Endothelial cell of umbilical vein (primary cell): ENCODE measurements at regions not wholly inside any gene's neighbourhood (a gene's known extent, or its start where the extent isn't known, plus 50 kb on each side); places are given as distances from the start of the nearest gene placed in this dataset.

ENCODE experiments used
- BruUV-seq: library from RNA; stranded (reverse); fragments of 400-500 nt; replicated peaks from 2 replicates; lab custom pipeline; 2021; lab: Mats Ljungman, UMichigan
- CTCF ChIA-PET: fragments of 300-600, 350-600 bp; sonication (Branson Sonifier 250); formaldehyde crosslinking; loops from one replicate; lab custom pipeline; 2021; ENCODE audit warnings: antibody characterized with exemption, inconsistent platforms; lab: Charles Lee
- POLR2A ChIA-PET: fragments of 300-600, 350-600 bp; sonication (Branson Sonifier 250); formaldehyde crosslinking; loops from one replicate; lab custom pipeline; 2021; ENCODE audit warnings: antibody characterized with exemption, inconsistent platforms; lab: Charles Lee
- DNase-seq: peaks from one replicate; pipeline ENCODE4 v3.0.0-alpha.2; 2011; ENCODE audit warnings: low read depth, low spot score
- FAIRE-seq: peaks from 2 replicates; lab custom pipeline; 2011; peaks lifted over from hg19 to GRCh38; lab: Jason Lieb, UNC
- H2AFZ ChIP-seq: 2 replicates; pipeline ENCODE4 v1.6.0; 2012; ENCODE audit warnings: low read depth, low read length, control low read depth, inconsistent platforms
- H3K27ac ChIP-seq: 2 replicates; pipeline ENCODE4 v1.5.1; 2011; ENCODE audit warnings: low read depth, mild to moderate bottlenecking, control low read depth, low read length, moderate library complexity; ENCODE audit not compliant: insufficient read depth
- H3K27me3 ChIP-seq, 2 experiments: 2 replicates each; pipeline versions ENCODE4 v1.6.0 to v1.6.1; 2011; ENCODE audit warnings: low read length in 2 of 2, mixed read lengths in 1 of 2; ENCODE audit not compliant: control insufficient read depth in 2 of 2, insufficient read depth in 2 of 2
- H3K36me3 ChIP-seq, 2 experiments: 2 replicates in 1 of 2; 3 replicates in 1 of 2; pipeline ENCODE4 v1.5.1; 2011; ENCODE audit warnings: low read length in 2 of 2, mild to moderate bottlenecking in 1 of 2, moderate library complexity in 1 of 2; ENCODE audit not compliant: control insufficient read depth in 2 of 2, insufficient read depth in 2 of 2; ENCODE audit errors: extremely low read depth in 1 of 2
- H3K4me1 ChIP-seq: 3 replicates; pipeline ENCODE4 v1.5.1; 2011; ENCODE audit warnings: mild to moderate bottlenecking, low read length; ENCODE audit not compliant: control insufficient read depth, insufficient read depth; ENCODE audit errors: extremely low read depth
- H3K4me2 ChIP-seq: 2 replicates; pipeline ENCODE4 v1.6.1; 2011; ENCODE audit warnings: low read length, control low read depth, mixed read lengths; ENCODE audit not compliant: insufficient read depth
- H3K4me3 ChIP-seq, 3 experiments: fragments of 200-600 bp in 1 of 3; sonication (generic), shearing (Covaris generic) in 1 of 3; replicated peaks in 1 of 3; 2 replicates each; pipeline ENCODE4 v1.5.1; 2011 to 2016; ENCODE audit warnings: control low read depth in 3 of 3, low read length in 3 of 3, mild to moderate bottlenecking in 2 of 3, inconsistent platforms in 1 of 3, low read depth in 1 of 3, moderate library complexity in 1 of 3; ENCODE audit not compliant: insufficient read depth in 1 of 3
- H3K79me2 ChIP-seq: 2 replicates; pipeline ENCODE4 v1.6.0; 2012; ENCODE audit warnings: low read length, inconsistent platforms; ENCODE audit not compliant: control insufficient read depth, insufficient read depth
- H3K9ac ChIP-seq: replicated peaks from 2 replicates; pipeline ENCODE3; 2011; ENCODE audit warnings: low read length, control low read depth; ENCODE audit not compliant: insufficient read depth; ENCODE audit errors: extremely low read depth
- H3K9me1 ChIP-seq: replicated peaks from 3 replicates; pipeline ENCODE4 v1.6.0; 2011; ENCODE audit warnings: mild to moderate bottlenecking, low read length; ENCODE audit not compliant: control insufficient read depth, insufficient read depth; ENCODE audit errors: extremely low read depth
- H3K9me3 ChIP-seq: replicated peaks from 2 replicates; pipeline ENCODE4 v1.5.1; 2012; ENCODE audit warnings: low read length, inconsistent platforms; ENCODE audit not compliant: control insufficient read depth, insufficient read depth
- H4K20me1 ChIP-seq: replicated peaks from 2 replicates; pipeline ENCODE3; 2011; ENCODE audit warnings: mild to moderate bottlenecking, low read length; ENCODE audit not compliant: control insufficient read depth, insufficient read depth; ENCODE audit errors: extremely low read depth
- CTCF ChIP-seq, 2 donors: IDR thresholded peaks; 1 replicate in 1 of 2; 2 replicates in 1 of 2; pipeline ENCODE4 v1.5.1; 2011; ENCODE audit warnings: low read length in 2 of 2, mild to moderate bottlenecking in 2 of 2, moderate library complexity in 2 of 2, control low read depth in 1 of 2, inconsistent platforms in 1 of 2, low read depth in 1 of 2; ENCODE audit not compliant: insufficient read depth in 1 of 2; ENCODE audit errors: extremely low read depth in 1 of 2
- FOS ChIP-seq: IDR thresholded peaks from 2 replicates; pipeline ENCODE4 v1.6.1; 2011; ENCODE audit warnings: mild to moderate bottlenecking, low read length, moderate library complexity, borderline replicate concordance; ENCODE audit not compliant: insufficient read depth
- POLR2A ChIP-seq: IDR thresholded peaks from 2 replicates; pipeline ENCODE4 v1.6.1; 2012; ENCODE audit warnings: low read depth, mild to moderate bottlenecking, control low read depth, low read length
- dilution Hi-C: fragments of 300-500 bp; cut with MboI; formaldehyde crosslinking; loops from one replicate; pipeline ENCODE4 v1.15.0; 2019; ENCODE audit warnings: low sequenced_read_pairs; ENCODE audit not compliant: extremely low pct_ligation_motif_present
- intact Hi-C: fragments of 100-400 bp; cut with micrococcal nuclease; formaldehyde crosslinking; loops from one replicate; pipeline ENCODE4 v1.10.0; 2022
- TF ChIP-seq, protein P1 (sequence below): IDR thresholded peaks from 2 replicates; pipeline ENCODE4 v1.6.1; 2011; ENCODE audit not compliant: insufficient read depth, insufficient read length

GRCh38 chr1:23636009-23636408 is 55.6 kb upstream of the RPL11 start:
- Histone ChIP-seq H3K9me1 (no peaks in the 10 kb centered on the region), H3K27me3 (peaks cover 0 to 4% of the 10 kb centered on the region in 2 experiments), H3K9me3 (no peaks in the 10 kb centered on the region), H3K4me1 (no peaks in the 10 kb centered on the region), H4K20me1 (no peaks in the 10 kb centered on the region), H3K27ac (no peak overlapping the region), H3K4me2 (no peak overlapping the region), H3K9ac (no peak overlapping the region), H3K4me3 (no peak overlapping the region), H2AFZ (no peak overlapping the region), H3K79me2 (no peaks in the 10 kb centered on the region), H3K36me3 (no peaks in the 10 kb centered on the region)
- FAIRE-seq: no peak
- dilution Hi-C loops (no loop called here), intact Hi-C loops (loop anchor here (10.0 kb wide), 1 partner anchor 661 kb away; the partner anchor contains the start of gene LACTBL1)
- no peak for DNase-seq
- TF ChIP-seq FOS (no peak), CTCF (IDR thresholded peaks at IDR 0.05; ENCODE audit: extremely low read depth in 1 of 2, insufficient read depth in 1 of 2, low read depth in 1 of 2, low read length in 2 of 2) (no peak), POLR2A (no peak)
- TF ChIP-seq, protein P1, sequence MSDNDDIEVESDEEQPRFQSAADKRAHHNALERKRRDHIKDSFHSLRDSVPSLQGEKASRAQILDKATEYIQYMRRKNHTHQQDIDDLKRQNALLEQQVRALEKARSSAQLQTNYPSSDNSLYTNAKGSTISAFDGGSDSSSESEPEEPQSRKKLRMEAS: no peak
- no TSS peak for BruUV-seq
- CTCF ChIA-PET: interaction anchor here (1.6 to 14.7 kb wide), 7 partner anchors 16 to 138 kb away, joined by 4 to 1069 read pairs (median 25); partner anchors contain the start of genes E2F2, ID3 and RPL11
- POLR2A ChIA-PET: no interaction called here
